WERI-Rb-1 (cell line): ENCODE measurements at regions not wholly inside any gene's neighbourhood (a gene's known extent, or its start where the extent isn't known, plus 50 kb on each side); places are given as distances from the start of the nearest gene placed in this dataset.

Experiments
- DNase-seq: peaks from one replicate; pipeline ENCODE4 v3.0.0-alpha.2; 2020
- H3K27ac ChIP-seq: fragments of 250-450 bp; sonication (Bioruptor Pico); 2 replicates; pipeline ENCODE4 v1.5.1; 2020; ENCODE audit warnings: mild to moderate bottlenecking, moderate library complexity
- H3K27me3 ChIP-seq: fragments of 250-450 bp; sonication (Bioruptor Pico); 2 replicates; pipeline ENCODE4 v1.5.1; 2021; ENCODE audit warnings: mild to moderate bottlenecking, low read depth, moderate library complexity; ENCODE audit not compliant: insufficient read depth, severe bottlenecking
- H3K36me3 ChIP-seq: fragments of 250-450 bp; sonication (Bioruptor Pico); 2 replicates; pipeline ENCODE4 v1.5.1; 2020; ENCODE audit warnings: mild to moderate bottlenecking, moderate library complexity
- H3K4me3 ChIP-seq: 2 replicates; pipeline ENCODE4 v1.5.1; 2011; ENCODE audit warnings: low read depth, mild to moderate bottlenecking, control low read depth, low read length
- H3K9me3 ChIP-seq: fragments of 250-450 bp; sonication (Bioruptor Pico); 2 replicates; pipeline ENCODE4 v1.5.1; 2021; ENCODE audit warnings: mild to moderate bottlenecking, moderate library complexity; ENCODE audit not compliant: severe bottlenecking
- TF ChIP-seq, protein P1 (sequence below): IDR thresholded peaks from 2 replicates; pipeline ENCODE4 v1.5.1; 2011; ENCODE audit warnings: low read depth, mild to moderate bottlenecking, control low read depth, inconsistent platforms, low read length

DNA sequence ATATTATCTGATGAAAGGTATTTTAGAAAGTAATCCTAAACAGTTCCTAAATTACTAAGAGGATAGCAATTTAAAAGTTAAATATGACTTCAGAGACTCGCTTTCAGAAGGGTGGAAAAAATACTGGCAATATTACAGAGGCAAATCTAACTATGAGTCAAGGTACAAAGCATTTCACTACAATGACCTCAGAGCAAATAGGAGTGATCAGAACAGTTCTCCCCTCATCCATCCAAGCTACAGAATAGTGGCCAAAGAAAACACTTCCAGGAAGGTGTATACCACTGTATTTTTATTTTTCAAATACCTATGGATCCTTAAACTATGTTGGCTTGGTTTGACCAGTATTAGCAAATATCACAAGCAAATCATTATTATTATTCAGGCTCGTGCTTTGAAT is 112.8 kb upstream of the ODAD2 start:
- DNase-seq: no peak
- Histone ChIP-seq H3K36me3 (no peaks in the 10 kb centered on the region), H3K4me3 (no peak overlapping the region), H3K27me3 (no peaks in the 10 kb centered on the region), H3K9me3 (no peaks in the 10 kb centered on the region), H3K27ac (no peak overlapping the region)
- TF ChIP-seq, protein P1, sequence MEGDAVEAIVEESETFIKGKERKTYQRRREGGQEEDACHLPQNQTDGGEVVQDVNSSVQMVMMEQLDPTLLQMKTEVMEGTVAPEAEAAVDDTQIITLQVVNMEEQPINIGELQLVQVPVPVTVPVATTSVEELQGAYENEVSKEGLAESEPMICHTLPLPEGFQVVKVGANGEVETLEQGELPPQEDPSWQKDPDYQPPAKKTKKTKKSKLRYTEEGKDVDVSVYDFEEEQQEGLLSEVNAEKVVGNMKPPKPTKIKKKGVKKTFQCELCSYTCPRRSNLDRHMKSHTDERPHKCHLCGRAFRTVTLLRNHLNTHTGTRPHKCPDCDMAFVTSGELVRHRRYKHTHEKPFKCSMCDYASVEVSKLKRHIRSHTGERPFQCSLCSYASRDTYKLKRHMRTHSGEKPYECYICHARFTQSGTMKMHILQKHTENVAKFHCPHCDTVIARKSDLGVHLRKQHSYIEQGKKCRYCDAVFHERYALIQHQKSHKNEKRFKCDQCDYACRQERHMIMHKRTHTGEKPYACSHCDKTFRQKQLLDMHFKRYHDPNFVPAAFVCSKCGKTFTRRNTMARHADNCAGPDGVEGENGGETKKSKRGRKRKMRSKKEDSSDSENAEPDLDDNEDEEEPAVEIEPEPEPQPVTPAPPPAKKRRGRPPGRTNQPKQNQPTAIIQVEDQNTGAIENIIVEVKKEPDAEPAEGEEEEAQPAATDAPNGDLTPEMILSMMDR: no peak

DNA sequence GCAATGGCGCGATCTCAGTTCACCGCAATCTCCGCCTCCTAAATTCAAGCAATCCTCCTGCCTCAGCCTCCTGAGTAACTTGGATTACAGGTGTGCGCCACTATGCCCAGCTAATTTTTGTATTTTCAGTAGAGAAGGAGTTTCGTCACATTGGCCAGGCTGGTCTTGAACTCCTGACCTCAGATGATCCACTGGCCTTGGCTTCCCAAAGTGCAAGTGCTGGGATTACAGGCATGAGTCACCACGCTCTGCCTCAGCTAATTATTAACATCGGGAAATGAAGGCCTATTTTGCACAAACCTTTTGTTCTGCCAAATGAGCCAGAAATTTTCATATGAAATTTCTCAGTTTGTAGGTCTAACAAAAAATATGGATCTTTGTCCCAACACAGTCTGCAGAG is 106.7 kb upstream of the ODAD2 start:
- Histone ChIP-seq H3K27ac (no peak overlapping the region), H3K4me3 (no peak overlapping the region), H3K9me3 (no peaks in the 10 kb centered on the region), H3K36me3 (no peaks in the 10 kb centered on the region), H3K27me3 (no peaks in the 10 kb centered on the region)
- TF ChIP-seq, protein P1: no peak
- no peak for DNase-seq

DNA sequence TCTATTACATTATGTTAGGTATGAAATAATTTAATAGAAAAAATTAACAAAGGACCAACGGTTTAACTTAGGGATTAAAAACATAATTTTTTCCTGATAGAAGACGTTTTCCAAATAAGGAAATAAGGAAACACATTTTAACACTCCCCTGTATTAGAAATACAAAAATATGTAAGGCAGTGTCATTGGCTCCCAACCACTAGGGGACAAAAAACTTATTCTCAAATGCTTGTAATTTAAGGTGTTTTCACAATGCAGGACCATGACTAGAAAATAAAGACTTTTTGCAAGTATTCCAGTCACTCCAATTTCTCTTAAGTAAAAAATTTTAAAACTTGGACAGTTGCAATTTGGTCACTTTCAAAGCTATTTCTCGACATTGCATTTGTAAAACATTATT is 98.8 kb upstream of the ODAD2 start:
- TF ChIP-seq, protein P1: no peak
- no peak overlapping the region for H3K27ac ChIP-seq
- no peaks in the 10 kb centered on the region for H3K9me3 ChIP-seq
- H3K27me3 ChIP-seq: no peaks in the 10 kb centered on the region
- no peak for DNase-seq
- H3K36me3 ChIP-seq: no peaks in the 10 kb centered on the region
- no peak overlapping the region for H3K4me3 ChIP-seq

DNA sequence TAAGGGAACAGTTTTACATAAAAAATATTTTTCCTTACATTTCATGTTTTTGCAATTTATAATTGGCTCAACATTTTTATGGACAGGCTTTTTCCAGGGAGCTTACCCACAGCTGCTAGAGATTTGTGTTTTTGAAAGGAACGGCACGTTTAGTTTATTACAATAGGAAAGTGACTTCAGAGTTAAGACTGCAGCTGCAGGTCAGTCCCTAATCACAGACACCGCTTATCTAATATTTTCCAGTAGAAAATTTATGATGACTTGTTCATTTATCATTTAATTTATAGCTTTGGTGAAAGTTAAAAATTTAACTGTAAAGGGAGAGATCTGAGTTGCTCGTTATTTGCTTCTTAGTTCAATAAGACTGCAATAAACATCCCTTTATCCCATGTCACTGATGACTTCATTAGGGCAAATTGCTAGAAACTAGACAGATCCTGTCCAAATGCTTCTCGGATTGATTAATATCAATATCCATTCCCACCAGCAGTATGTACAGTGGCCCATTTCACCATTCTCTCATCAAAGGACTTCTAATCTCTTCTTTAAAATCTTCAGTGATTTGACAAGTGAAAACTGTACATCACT is 97.0 kb upstream of the ODAD2 start:
- TF ChIP-seq, protein P1: no peak
- no peak overlapping the region for H3K4me3 ChIP-seq
- no peaks in the 10 kb centered on the region for H3K27me3 ChIP-seq
- DNase-seq: no peak
- H3K36me3 ChIP-seq: no peaks in the 10 kb centered on the region
- H3K27ac ChIP-seq: no peak overlapping the region
- H3K9me3 ChIP-seq: no peaks in the 10 kb centered on the region

DNA sequence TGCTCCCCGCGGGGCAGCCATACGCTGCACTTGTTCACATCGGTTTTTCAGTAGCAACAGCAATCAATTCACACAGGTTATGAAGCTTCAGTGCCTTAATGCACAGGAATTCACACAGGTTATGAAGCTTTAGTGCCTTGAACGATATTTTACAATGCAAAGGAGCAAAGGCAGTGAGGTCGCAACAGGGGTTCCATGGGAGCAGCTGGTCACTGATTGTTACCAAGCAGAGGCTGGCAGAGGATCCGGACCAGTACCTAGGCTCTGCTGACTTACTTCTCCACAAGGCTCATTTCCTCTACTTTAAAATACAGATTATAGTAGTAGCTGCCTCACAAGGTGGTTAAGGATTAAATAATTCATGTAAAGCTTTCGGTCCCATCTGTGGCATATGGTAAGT is 95.2 kb upstream of the ODAD2 start:
- Histone ChIP-seq H3K4me3 (no peak overlapping the region), H3K27me3 (no peaks in the 10 kb centered on the region), H3K9me3 (no peaks in the 10 kb centered on the region), H3K27ac (no peak overlapping the region), H3K36me3 (no peaks in the 10 kb centered on the region)
- peak; percentile 19 for DNase-seq
- TF ChIP-seq, protein P1: no peak

DNA sequence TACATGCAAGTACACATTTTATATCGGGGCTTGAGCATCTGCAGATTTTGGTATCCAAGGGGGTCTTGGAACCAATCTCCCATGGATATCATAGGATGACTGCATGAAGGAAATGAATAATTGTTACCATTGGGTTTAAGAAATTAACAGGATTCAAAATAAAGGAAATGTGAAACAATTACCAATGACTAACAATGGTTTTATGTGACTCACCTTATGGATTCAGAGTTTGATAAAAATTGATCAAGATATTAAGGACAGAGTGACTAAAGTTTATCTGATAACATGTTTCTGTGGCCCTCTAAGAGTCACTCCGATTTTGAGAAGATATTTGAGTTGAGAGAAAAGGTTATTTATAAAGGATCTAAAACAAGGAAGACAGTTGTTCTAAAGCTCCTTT is 93.0 kb upstream of the ODAD2 start:
- DNase-seq: no peak
- TF ChIP-seq, protein P1: no peak
- Histone ChIP-seq H3K27ac (no peak overlapping the region), H3K36me3 (no peaks in the 10 kb centered on the region), H3K9me3 (no peaks in the 10 kb centered on the region), H3K4me3 (no peak overlapping the region), H3K27me3 (no peaks in the 10 kb centered on the region)
